ENCODE measurements at regions not wholly inside any gene's neighbourhood (a gene's known extent, or its start where the extent isn't known, plus 50 kb on each side); places are given as distances from the start of the nearest gene placed in this dataset.

- TF ChIP-seq EP300 (IDR thresholded peaks at IDR 0.05), result no peak
- no peak for TF ChIP-seq CTCF (IDR thresholded peaks at IDR 0.05)
- no peak for TF ChIP-seq POLR2A (IDR thresholded peaks at IDR 0.05)
- WGBS, 2 donors, result 90 to 91% methylated on average over 1 of the region's 1 CpG
- Histone ChIP-seq H3K36me3 (no peaks in the 10 kb centered on the region), H3K4me1 (peaks cover 0 to 21% (median 16%) of the 10 kb centered on the region in 4 donors), H3K4me3 (no peak overlapping the region), H3K27me3 (peaks cover 0 to 5% of the 10 kb centered on the region in 2 donors), H3K9me3 (no peaks in the 10 kb centered on the region), H3K27ac (no peak overlapping the region)
- DNase-seq (ENCODE audit: low spot score in 2 of 2), result no peak
Observed at GRCh38 chr3:193865339-193865738, 270.6 kb upstream of the HES1 start.

GRCh38 chr3:193865896-193866480 is 270.0 kb upstream of the HES1 start:
- DNase-seq (ENCODE audit: low spot score in 2 of 2), result no peak
- Histone ChIP-seq H3K9me3 (no peaks in the 10 kb centered on the region), H3K4me3 (no peak overlapping the region), H3K27me3 (peaks cover 0 to 5% of the 10 kb centered on the region in 2 donors), H3K4me1 (peaks cover 0 to 24% (median 17%) of the 10 kb centered on the region in 4 donors), H3K27ac (no peak overlapping the region), H3K36me3 (no peaks in the 10 kb centered on the region)
- TF ChIP-seq CTCF (IDR thresholded peaks at IDR 0.05) (no peak), EP300 (IDR thresholded peaks at IDR 0.05) (no peak), POLR2A (IDR thresholded peaks at IDR 0.05) (no peak)
- WGBS, 2 donors, result 55 to 63% methylated on average over 4 of the region's 4 CpGs

GRCh38 chr3:193868590-193868989 is 267.4 kb upstream of the HES1 start:
- Histone ChIP-seq H3K4me1 (peaks cover 0 to 29% (median 17%) of the 10 kb centered on the region in 4 donors), H3K27ac (no peak overlapping the region), H3K4me3 (no peak overlapping the region), H3K27me3 (peaks cover 0 to 5% of the 10 kb centered on the region in 2 donors), H3K9me3 (no peaks in the 10 kb centered on the region), H3K36me3 (no peaks in the 10 kb centered on the region)
- TF ChIP-seq POLR2A (IDR thresholded peaks at IDR 0.05) (no peak), CTCF (IDR thresholded peaks at IDR 0.05) (no peak), EP300 (IDR thresholded peaks at IDR 0.05) (no peak)
- 96 to 97% methylated on average over 7 of the region's 7 CpGs for WGBS, 2 donors
- DNase-seq (ENCODE audit: low spot score in 2 of 2), result no peak

GRCh38 chr3:193869221-193870201 is 266.4 kb upstream of the HES1 start:
- Histone ChIP-seq H3K4me1 (peaks cover 0 to 24% (median 16%) of the 10 kb centered on the region in 4 donors), H3K9me3 (no peaks in the 10 kb centered on the region), H3K4me3 (peak overlapping the region in 2 of 4 donors; percentile 24 to 30), H3K27ac (peak overlapping the region in 2 of 4 donors; percentile 30 to 84), H3K36me3 (no peaks in the 10 kb centered on the region), H3K27me3 (peaks cover 0 to 5% of the 10 kb centered on the region in 2 donors)
- no peak for DNase-seq (ENCODE audit: low spot score in 2 of 2)
- no peak for TF ChIP-seq CTCF (IDR thresholded peaks at IDR 0.05)
- TF ChIP-seq POLR2A (IDR thresholded peaks at IDR 0.05), result no peak
- peak in 1 of 2 donors; percentile 56 for TF ChIP-seq EP300 (IDR thresholded peaks at IDR 0.05)
- 26 to 36% methylated on average over 39 to 63 of the region's 71 CpGs for WGBS, 2 donors
